ENCODE measurements at regions not wholly inside any gene's neighbourhood (a gene's known extent, or its start where the extent isn't known, plus 50 kb on each side); places are given as distances from the start of the nearest gene placed in this dataset.

DNA sequence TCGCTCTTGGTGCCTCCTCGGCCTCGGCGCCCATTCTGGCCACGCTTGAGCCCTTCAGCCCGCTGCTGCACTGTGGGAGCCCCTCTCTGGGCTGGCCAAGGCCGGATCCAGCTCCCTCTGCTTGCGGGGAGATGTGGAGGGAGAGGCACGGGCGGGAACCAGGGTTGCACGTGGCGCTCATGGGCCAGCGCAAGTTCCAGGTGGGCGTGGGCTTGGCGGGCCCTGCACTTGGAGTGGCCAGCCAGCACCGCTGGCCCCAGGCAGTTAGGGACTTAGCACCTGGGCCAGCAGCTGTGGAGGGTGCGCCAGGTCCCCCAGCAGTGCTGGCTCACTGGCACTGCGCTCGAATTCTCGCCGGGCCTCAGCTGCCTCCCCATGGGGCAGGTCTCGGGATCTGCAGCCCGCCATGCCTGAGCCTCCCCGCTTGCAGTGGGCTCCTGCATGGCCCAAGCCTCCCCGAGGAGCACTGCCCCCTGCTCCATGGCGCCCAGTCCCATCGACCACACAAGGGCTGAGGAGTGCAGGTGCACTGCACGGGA is 106.4 kb downstream of the SMC2 start:
- TF ChIP-seq SP1 (IDR thresholded peaks at IDR 0.05) (no peak), BHLHE40 (IDR thresholded peaks at IDR 0.05; ENCODE audit: borderline replicate concordance) (no peak), TARDBP (IDR thresholded peaks at IDR 0.05) (no peak)
- TF ChIP-seq, protein P1, sequence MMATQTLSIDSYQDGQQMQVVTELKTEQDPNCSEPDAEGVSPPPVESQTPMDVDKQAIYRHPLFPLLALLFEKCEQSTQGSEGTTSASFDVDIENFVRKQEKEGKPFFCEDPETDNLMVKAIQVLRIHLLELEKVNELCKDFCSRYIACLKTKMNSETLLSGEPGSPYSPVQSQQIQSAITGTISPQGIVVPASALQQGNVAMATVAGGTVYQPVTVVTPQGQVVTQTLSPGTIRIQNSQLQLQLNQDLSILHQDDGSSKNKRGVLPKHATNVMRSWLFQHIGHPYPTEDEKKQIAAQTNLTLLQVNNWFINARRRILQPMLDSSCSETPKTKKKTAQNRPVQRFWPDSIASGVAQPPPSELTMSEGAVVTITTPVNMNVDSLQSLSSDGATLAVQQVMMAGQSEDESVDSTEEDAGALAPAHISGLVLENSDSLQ (IDR thresholded peaks at IDR 0.05): no peak
